HG02588 (cell line): ENCODE measurements at regions not wholly inside any gene's neighbourhood (a gene's known extent, or its start where the extent isn't known, plus 50 kb on each side); places are given as distances from the start of the nearest gene placed in this dataset.

ENCODE experiments used
- ATAC-seq: cut with Tn5 transposase; IDR thresholded peaks from one replicate; pipeline ENCODE4 v1.9.1; 2021; ENCODE audit warnings: mild to moderate bottlenecking, moderate library complexity; ENCODE audit not compliant: unreplicated experiment

- ATAC-seq = no peak
These were observed 74.2 kb upstream of the BMP2 start for GRCh38 chr20:6693178-6693807.

- no peak for ATAC-seq
These were observed 74.8 kb upstream of the BMP2 start for GRCh38 chr20:6692566-6693173.

DNA sequence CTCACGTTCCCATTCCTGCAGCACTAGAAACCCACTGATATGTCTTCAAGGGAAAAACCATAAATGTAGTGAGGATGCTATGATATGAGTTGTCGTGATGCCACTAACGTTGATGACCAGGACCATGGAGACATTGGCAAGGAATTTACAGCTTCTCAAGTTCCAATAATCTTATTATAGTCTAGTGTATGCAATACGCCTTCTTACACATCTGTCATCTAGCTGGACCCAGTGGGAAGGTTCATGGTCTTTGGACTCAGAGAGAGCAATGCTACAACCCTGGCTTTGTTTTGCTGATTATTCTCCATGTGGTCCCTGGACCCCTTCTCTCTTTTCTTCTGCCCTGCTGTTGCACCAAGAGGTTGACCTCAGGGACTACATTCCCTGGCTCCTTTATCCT, 76.0 kb upstream of the BMP2 start:
- no peak for ATAC-seq

GRCh38 chr20:6689339-6689973, 78.0 kb upstream of the BMP2 start:
- no peak for ATAC-seq

DNA sequence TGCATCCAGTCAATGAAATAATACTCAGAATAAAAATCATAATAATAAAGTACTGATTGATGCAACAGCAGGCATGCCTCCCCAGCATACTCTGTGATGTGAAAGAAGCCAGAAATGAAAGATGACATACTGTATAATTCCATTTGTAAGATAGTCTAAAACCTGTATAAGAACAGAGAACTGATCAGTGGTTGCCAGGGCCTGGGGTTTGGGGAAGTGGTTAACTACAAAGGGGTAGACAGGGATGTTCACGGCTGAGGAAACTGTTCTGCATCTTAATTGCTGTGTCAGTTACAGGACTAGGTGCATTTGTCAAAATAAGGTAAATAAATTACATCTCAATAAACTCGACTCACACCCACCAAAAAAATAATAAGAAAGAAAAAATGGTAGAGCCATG, 81.3 kb upstream of the BMP2 start:
- ATAC-seq = no peak

- no peak for ATAC-seq
These were observed 81.9 kb upstream of the BMP2 start for GRCh38 chr20:6685626-6686025.

GRCh38 chr20:6685181-6685582, 82.3 kb upstream of the BMP2 start:
- ATAC-seq = no peak

- no peak for ATAC-seq
These were observed 84.2 kb upstream of the BMP2 start for GRCh38 chr20:6683021-6683977.

DNA sequence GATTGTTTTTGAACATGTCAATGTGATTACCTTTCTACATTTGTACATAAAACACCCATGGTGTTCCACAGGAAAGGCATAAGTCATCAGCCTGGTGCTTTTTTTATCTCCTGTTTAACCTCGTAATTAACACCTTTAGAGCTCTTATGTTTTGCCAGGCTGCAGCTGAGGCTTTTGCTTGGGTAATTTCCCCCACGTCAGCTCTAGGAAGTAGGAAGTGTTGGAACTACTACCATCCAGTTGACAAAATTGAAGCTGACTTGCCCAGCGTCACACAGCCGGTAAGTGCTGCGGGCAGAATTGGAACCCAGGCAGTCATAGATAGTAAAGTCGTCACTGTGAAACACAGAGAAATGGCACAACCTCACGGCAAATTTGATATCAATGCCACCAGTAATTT, 86.6 kb upstream of the BMP2 start:
- ATAC-seq = no peak

DNA sequence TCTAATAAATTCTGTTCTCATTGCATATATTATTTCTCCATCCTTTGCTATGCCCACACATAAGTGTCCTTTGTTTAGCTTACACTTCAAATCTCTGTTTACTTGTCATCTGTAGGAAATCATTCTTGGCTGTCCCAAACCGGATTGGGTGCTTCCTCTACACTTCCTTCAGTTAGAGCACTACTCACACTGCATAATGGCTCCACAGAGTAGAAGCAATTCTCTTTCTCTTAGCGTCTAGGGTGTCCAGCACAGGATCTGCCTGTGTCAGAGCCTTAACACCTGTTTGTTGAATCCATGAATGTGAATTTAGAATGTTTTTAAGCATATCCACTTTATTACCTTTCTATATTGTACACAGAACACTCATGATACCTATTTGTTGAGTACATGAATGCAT, 87.0 kb upstream of the BMP2 start:
- ATAC-seq = no peak

DNA sequence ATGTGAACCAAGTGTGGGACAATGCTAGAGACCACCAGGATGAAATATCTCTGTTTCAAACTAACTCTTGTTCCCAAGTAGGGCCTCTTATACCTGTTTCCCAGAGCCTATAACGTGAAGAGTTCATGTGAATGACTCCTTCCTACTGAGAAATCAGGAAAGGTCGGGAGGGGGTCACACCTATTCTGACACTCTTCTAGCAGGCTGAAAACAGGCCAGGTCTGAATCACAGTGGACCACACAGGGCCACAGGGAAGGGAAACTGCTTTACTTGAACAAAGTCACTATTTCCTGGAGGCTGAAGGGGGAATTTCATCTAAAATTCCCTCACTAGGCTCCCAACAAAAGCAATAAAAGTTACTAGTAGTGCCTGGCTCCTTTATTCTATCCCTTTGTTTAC, 88.4 kb upstream of the BMP2 start:
- no peak for ATAC-seq

- no peak for ATAC-seq
These were observed 89.4 kb upstream of the BMP2 start for GRCh38 chr20:6678101-6678500.

DNA sequence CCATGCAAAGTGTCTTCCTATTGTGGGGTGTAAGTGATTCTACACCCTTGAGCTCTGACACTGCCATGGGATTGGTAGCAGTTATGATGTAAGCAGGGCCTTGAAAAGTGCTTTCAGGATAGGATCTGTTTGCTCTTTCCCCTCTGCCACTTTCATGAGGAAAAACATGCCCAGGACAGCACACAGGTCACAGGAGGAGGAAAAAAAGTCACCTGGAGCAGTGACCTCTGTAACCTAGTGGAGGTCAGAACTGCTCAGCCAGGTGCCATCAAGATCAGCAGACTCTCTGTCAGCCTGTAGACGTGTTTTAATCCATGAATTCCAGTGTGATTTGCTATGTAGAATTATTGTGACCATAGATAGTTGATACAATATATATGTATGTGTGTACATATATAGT, 92.7 kb upstream of the BMP2 start:
- ATAC-seq = no peak

GRCh38 chr20:6673071-6673470, 94.4 kb upstream of the BMP2 start:
- no peak for ATAC-seq

DNA sequence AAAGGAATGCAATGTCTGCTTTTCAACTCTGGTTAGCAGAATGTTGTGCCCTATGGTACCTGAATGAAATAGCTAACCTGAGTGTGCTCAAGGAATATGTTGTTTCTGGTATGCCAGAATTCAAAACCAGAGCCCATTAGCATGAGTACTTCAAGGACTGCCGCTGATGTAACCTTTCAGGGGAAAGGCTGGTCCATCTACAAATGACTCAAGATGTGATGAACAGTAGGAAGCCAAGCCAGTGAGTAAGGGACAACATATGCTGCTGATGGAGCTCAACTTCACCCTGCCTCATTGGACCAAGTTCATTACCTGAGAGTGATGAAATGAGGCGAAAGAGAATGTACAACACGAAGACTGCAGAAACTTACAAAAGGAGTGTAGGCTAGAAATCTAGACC, 95.7 kb upstream of the BMP2 start:
- ATAC-seq = no peak

- no peak for ATAC-seq
These were observed 98.9 kb upstream of the BMP2 start for GRCh38 chr20:6668546-6668945.

GRCh38 chr20:6665621-6666355, 101.7 kb upstream of the BMP2 start:
- ATAC-seq = no peak

DNA sequence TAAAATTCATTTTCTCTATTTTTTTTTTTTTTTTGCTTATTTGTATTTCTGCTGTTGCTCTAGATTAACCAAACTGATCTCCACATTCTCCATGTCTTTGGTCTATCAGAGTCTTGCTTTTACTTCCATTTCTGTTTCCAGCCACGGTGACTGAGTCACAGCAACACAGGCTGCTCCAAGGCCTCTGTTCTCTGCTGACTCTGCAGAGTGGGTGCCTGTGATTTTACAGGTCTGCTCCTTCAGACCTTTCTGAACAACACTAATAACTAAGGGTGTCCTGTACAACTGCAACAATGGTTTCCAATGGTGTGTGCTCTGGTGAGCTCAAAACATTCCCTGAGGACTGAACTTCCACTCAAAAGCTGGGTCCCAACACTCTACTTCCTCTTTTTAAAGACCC, 102.3 kb upstream of the BMP2 start:
- ATAC-seq = no peak

DNA sequence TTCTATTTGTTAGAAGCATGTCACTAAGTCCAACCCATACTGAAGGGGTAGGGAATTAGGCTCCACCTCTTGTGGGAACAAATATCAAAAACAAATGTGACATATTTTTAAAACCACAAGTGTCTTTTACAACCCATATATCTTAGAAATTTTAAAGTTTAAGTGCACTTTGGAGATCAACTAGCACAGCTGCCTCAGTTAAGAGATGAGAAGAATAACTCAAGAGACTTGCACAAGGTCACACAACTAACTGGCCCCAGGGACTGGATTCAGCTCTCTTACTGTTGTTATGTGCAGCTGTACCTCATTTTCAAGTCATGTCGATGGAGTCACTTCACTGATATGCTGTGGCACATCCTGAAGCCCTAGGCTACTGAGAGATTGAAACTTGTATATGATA, 102.9 kb upstream of the BMP2 start:
- no peak for ATAC-seq

- ATAC-seq = no peak
These were observed 103.6 kb upstream of the BMP2 start for GRCh38 chr20:6663751-6664388.
